NCI-H1092 treated with DMSO at 0.1 percent for 48 hours (cell line): ENCODE measurements at regions not wholly inside any gene's neighbourhood (a gene's known extent, or its start where the extent isn't known, plus 50 kb on each side); places are given as distances from the start of the nearest gene placed in this dataset.

Source experiments
- DNase-seq: peaks from one replicate; lab custom pipeline; 2025; lab: John Stamatoyannopoulos, UW

- DNase-seq, result no peak
Measured at GRCh38 chr1:58310469-58310868, 236.1 kb downstream of the OMA1 start.

GRCh38 chr1:58308206-58308605, 238.3 kb downstream of the OMA1 start:
- no peak for DNase-seq

- no peak for DNase-seq
Measured at GRCh38 chr1:58307431-58307830, 239.1 kb downstream of the OMA1 start.

GRCh38 chr1:58305622-58306021, 240.9 kb downstream of the OMA1 start:
- no peak for DNase-seq

GRCh38 chr1:58304346-58304975, 242.1 kb downstream of the OMA1 start:
- DNase-seq, result no peak

- DNase-seq, result no peak
Measured at GRCh38 chr1:58303841-58304240, 242.7 kb downstream of the OMA1 start.

GRCh38 chr1:58293388-58293787, 253.1 kb downstream of the OMA1 start:
- no peak for DNase-seq

- DNase-seq, result no peak
Measured at GRCh38 chr1:58290685-58291372, 255.7 kb downstream of the OMA1 start.

- DNase-seq, result no peak
Measured at GRCh38 chr1:58288624-58289142, 257.8 kb downstream of the OMA1 start.

GRCh38 chr1:58287894-58288623, 258.5 kb downstream of the OMA1 start:
- no peak for DNase-seq

GRCh38 chr1:58284225-58284510, 262.4 kb downstream of the OMA1 start:
- DNase-seq, result no peak

- no peak for DNase-seq
Measured at GRCh38 chr1:58283388-58284224, 262.9 kb downstream of the OMA1 start.

- no peak for DNase-seq
Measured at GRCh38 chr1:58282623-58283387, 263.7 kb downstream of the OMA1 start.

GRCh38 chr1:58266242-58266641, 280.3 kb downstream of the OMA1 start:
- DNase-seq, result no peak

- DNase-seq, result no peak
Measured at GRCh38 chr1:58264462-58264861, 282.1 kb downstream of the OMA1 start.

- DNase-seq, result no peak
Measured at GRCh38 chr1:58262702-58263101, 283.8 kb downstream of the OMA1 start.

- no peak for DNase-seq
Measured at GRCh38 chr1:58258082-58258481, 288.4 kb downstream of the OMA1 start.

- no peak for DNase-seq
Measured at GRCh38 chr1:58257003-58257402, 289.5 kb downstream of the OMA1 start.

- no peak for DNase-seq
Measured at GRCh38 chr1:58256546-58256945, 290.0 kb downstream of the OMA1 start.

GRCh38 chr1:58256041-58256440, 290.5 kb downstream of the OMA1 start:
- no peak for DNase-seq

- DNase-seq, result no peak
Measured at GRCh38 chr1:58255192-58255591, 291.3 kb downstream of the OMA1 start.
